Lung (tissue), 11 donors: ENCODE measurements at regions not wholly inside any gene's neighbourhood (a gene's known extent, or its start where the extent isn't known, plus 50 kb on each side); places are given as distances from the start of the nearest gene placed in this dataset.

Source experiments
- ATAC-seq: fragments of 200-7000 bp; cut with Tn5 transposase; one replicate; pipeline ENCODE4 v1.9.1; 2020; ENCODE audit warnings: moderate number of reproducible peaks; ENCODE audit not compliant: insufficient read depth, low FRiP score
- DNase-seq, 3 donors: peaks; one replicate each; pipeline ENCODE4 v3.0.0-alpha.2; 2013 to 2017
- H3K27ac ChIP-seq, 2 donors: one replicate each; pipeline ENCODE4 v1.5.1; 2013; ENCODE audit warnings: mild to moderate bottlenecking in 2 of 2, moderate library complexity in 2 of 2, control low read depth in 1 of 2, inconsistent platforms in 1 of 2, low read depth in 1 of 2, low read length in 1 of 2
- H3K27me3 ChIP-seq, 3 donors: one replicate each; pipeline ENCODE4 v1.5.1; 2013; ENCODE audit warnings: low read length in 2 of 3; ENCODE audit not compliant: control insufficient read depth in 3 of 3, insufficient read depth in 3 of 3
- H3K36me3 ChIP-seq, 4 donors: one replicate each; pipeline ENCODE4 v1.5.1; 2013; ENCODE audit warnings: low read length in 4 of 4, mild to moderate bottlenecking in 1 of 4, moderate library complexity in 1 of 4; ENCODE audit not compliant: control insufficient read depth in 4 of 4, insufficient read depth in 4 of 4
- H3K4me1 ChIP-seq, 5 donors: one replicate each; pipeline ENCODE4 v1.5.1; 2013; ENCODE audit warnings: low read length in 5 of 5, mild to moderate bottlenecking in 2 of 5, moderate library complexity in 1 of 5; ENCODE audit not compliant: control insufficient read depth in 5 of 5, insufficient read depth in 5 of 5
- H3K4me3 ChIP-seq: one replicate; pipeline ENCODE4 v1.5.1; 2013; ENCODE audit warnings: mild to moderate bottlenecking, control low read depth, moderate library complexity
- H3K9ac ChIP-seq, 2 donors: one replicate each; pipeline ENCODE4 v1.5.1; 2013; ENCODE audit warnings: low read length in 2 of 2, control low read depth in 1 of 2; ENCODE audit not compliant: insufficient read depth in 1 of 2
- H3K9me3 ChIP-seq, 4 donors: one replicate each; pipeline ENCODE4 v1.5.1; 2013; ENCODE audit warnings: low read length in 3 of 4, mild to moderate bottlenecking in 1 of 4, moderate library complexity in 1 of 4; ENCODE audit not compliant: control insufficient read depth in 4 of 4, insufficient read depth in 3 of 4
- WGBS, 2 donors: extraction: QIAGEN DNeasy Blood & Tissue Kit; methylation state at CpG; one replicate each; pipeline ENCODE4 v1.1.7; 2013; 5-methylcytosine and 5-hydroxymethylcytosine counted together
- TF ChIP-seq, protein P1 (sequence below): IDR thresholded peaks from 2 replicates; pipeline ENCODE4 v1.5.1; 2012; ENCODE audit warnings: mild to moderate bottlenecking; ENCODE audit errors: control extremely low read depth, extremely low read depth
- donor health status: control.
- donor health status: control.
- donor health status: Bipolar disorder and iron deficiency.
- donor health status: healthy.
- donor health status: DM: yes; HTN: yes; CAD: no.

DNA sequence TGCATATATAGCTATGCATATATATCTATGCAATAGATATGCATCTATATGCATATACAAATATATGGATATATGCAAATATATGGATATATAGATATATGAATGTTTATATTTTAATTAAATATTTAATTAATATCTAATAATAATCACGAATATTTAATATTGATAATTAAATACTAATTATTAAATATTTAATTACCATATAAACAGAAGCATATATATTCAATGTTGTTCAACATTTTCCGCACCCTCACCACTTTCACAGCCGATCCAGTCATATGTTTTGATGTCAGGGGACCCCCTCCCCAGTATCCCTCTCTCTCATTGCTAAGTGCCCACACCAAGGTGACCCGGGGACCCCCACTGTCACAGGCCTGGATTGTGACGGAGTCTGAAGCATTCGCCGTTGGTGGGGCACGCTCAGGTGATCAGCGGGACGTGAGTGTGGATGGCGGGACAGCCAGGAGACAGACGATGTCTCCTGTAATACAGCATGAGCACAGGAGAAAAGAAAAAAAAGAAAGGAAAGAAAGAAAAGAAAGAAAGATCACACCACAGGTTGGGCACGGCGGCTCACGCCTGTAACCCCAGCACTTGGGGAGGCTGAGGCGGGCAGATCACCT lies 199.7 kb downstream of the CRLF2 start:
- H3K36me3 ChIP-seq, result no peaks in the 10 kb centered on the region
- ATAC-seq, result no peak
- 91 to 96% methylated on average over 16 of the region's 16 CpGs for WGBS, 2 donors
- H3K9me3 ChIP-seq, result no peaks in the 10 kb centered on the region
- no peak for DNase-seq
- H3K4me1 ChIP-seq, result no peaks in the 10 kb centered on the region
- H3K4me3 ChIP-seq, result no peak overlapping the region
- TF ChIP-seq, protein P1, sequence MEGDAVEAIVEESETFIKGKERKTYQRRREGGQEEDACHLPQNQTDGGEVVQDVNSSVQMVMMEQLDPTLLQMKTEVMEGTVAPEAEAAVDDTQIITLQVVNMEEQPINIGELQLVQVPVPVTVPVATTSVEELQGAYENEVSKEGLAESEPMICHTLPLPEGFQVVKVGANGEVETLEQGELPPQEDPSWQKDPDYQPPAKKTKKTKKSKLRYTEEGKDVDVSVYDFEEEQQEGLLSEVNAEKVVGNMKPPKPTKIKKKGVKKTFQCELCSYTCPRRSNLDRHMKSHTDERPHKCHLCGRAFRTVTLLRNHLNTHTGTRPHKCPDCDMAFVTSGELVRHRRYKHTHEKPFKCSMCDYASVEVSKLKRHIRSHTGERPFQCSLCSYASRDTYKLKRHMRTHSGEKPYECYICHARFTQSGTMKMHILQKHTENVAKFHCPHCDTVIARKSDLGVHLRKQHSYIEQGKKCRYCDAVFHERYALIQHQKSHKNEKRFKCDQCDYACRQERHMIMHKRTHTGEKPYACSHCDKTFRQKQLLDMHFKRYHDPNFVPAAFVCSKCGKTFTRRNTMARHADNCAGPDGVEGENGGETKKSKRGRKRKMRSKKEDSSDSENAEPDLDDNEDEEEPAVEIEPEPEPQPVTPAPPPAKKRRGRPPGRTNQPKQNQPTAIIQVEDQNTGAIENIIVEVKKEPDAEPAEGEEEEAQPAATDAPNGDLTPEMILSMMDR, result no peak
- H3K9ac ChIP-seq, result no peak overlapping the region
- H3K27ac ChIP-seq, result no peak overlapping the region
- no peaks in the 10 kb centered on the region for H3K27me3 ChIP-seq

DNA sequence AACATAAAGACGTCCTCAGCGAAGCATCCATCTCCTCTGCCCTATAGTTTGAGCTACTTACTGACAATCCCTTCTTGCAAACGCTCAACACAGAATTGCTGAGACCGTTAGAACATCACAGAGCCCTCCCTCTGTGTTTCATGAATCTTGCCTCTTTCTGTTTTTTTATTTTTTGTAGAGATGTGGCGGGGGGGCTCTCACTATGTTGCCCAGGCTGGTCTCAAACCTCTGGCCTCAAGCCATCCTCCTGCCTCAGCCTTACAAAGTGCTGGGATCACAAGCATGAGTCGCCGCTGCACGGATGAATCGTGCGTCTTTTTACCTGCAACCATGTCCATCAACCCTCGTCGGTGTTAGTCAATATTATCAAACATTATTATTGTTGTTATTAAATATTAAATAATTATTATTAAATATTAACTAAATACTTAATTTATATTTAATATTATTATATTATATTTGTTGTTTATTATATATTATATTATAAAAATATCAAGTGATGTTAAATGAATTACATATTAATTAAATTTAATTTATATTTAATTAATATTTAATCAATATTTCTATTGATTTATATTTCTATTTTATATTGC lies 200.7 kb downstream of the CRLF2 start:
- no peak for ATAC-seq
- Histone ChIP-seq H3K27ac (no peak overlapping the region), H3K9me3 (no peaks in the 10 kb centered on the region), H3K4me1 (no peaks in the 10 kb centered on the region), H3K36me3 (no peaks in the 10 kb centered on the region), H3K9ac (no peak overlapping the region), H3K27me3 (no peaks in the 10 kb centered on the region), H3K4me3 (no peak overlapping the region)
- DNase-seq, result no peak
- TF ChIP-seq, protein P1, result no peak
- 86 to 91% methylated on average over 12 of the region's 12 CpGs for WGBS, 2 donors

DNA sequence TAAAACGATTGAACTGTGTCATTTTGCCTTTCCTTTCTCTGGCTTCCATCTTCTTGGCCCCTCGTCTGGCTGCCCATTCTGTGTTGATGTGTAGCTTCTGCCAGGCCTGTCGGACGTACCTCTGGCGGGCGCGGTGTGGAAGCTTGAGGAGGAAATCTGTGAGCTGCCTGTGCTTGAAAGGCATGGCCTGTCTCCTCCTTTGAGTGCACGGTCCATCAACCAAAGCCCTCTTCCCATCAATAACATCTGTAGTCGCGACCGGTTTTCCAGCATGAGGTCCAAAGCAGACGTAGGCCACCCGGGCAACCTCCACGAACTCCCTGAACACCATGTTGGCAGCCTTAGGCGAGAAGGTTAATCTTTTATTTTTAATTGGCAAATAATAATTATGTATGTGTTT lies 202.7 kb downstream of the CRLF2 start:
- peaks cover 0 to 2% (median 0%) of the 10 kb centered on the region in 3 donors for H3K27me3 ChIP-seq
- no peak overlapping the region for H3K9ac ChIP-seq
- no peak overlapping the region for H3K27ac ChIP-seq
- no peak for ATAC-seq
- DNase-seq, result no peak
- no peak overlapping the region for H3K4me3 ChIP-seq
- 88 to 92% methylated on average over 15 of the region's 15 CpGs for WGBS, 2 donors
- no peaks in the 10 kb centered on the region for H3K36me3 ChIP-seq
- H3K9me3 ChIP-seq, result peaks cover 0 to 3% (median 0%) of the 10 kb centered on the region in 4 donors
- TF ChIP-seq, protein P1, result no peak
- no peaks in the 10 kb centered on the region for H3K4me1 ChIP-seq
